ENCODE measurements at regions not wholly inside any gene's neighbourhood (a gene's known extent, or its start where the extent isn't known, plus 50 kb on each side); places are given as distances from the start of the nearest gene placed in this dataset.

- DNase-seq (no peak), ATAC-seq (no peak)
- Mint-ChIP-seq H3K27ac (no peak overlapping the region), H3K4me3 (no peak overlapping the region), H3K36me3 (ENCODE audit: low read depth) (no peaks in the 10 kb centered on the region), H3K4me1 (no peaks in the 10 kb centered on the region), H3K27me3 (peaks cover 5% of the 10 kb centered on the region), H3K9me3 (ENCODE audit: low read depth) (no peaks in the 10 kb centered on the region)
- POLR2A ChIA-PET = no interaction called here
- CTCF ChIA-PET = interaction anchor here (0.5 kb wide), 1 partner anchor 42 kb away, joined by 3 read pairs; no protein-coding TSS in a partner anchor
- intact Hi-C loops (cut with DNase I, micrococcal nuclease) = no loop called here
These were observed 102.0 kb upstream of the LSM6 start for GRCh38 chr4:146073517-146073916.

DNA sequence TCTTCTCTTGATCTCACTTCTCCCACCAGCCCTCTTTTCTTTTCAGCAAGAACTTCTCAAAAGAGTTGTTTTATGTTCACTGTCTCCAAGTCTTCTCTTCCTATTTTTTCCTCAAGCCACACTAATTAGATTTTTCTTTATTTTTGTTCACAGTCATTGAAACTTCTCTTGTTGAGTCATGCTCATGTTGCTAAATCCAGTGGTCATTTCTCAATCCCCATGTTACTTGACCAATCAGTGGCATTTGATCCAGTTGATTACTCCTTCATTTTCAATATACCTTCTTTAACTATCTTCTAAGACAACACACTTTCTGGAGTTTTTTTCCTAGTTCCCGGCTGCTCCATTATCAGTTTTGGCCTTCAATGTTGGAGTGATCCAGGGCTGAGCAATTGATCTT lies 103.1 kb upstream of the LSM6 start:
- Mint-ChIP-seq H3K27me3 (peaks cover 5% of the 10 kb centered on the region), H3K9me3 (ENCODE audit: low read depth) (no peaks in the 10 kb centered on the region), H3K36me3 (ENCODE audit: low read depth) (no peaks in the 10 kb centered on the region), H3K4me1 (no peaks in the 10 kb centered on the region), H3K27ac (no peak overlapping the region), H3K4me3 (no peak overlapping the region)
- DNase-seq (no peak), ATAC-seq (no peak)
- intact Hi-C loops (cut with DNase I, micrococcal nuclease) = no loop called here
- POLR2A ChIA-PET = no interaction called here
- CTCF ChIA-PET = no interaction called here

DNA sequence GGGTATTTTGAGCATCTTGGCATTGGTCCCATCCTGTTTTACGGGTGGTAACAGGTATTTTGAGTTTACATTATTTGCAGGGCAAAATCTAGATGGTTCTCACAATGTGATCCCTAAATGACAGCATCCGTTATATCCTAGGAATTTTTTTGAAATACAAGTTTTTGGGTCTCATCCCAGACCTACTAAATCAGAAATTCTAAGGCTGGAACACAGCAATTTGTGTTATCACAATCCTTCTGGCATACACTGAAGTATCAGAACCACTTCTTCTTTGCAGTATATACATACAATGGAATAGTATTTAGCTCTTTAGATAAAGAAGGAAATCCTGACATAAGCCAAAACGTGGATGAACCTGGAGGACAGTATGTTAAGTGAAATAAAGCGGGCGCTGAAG lies 104.1 kb upstream of the LSM6 start:
- no peaks in the 10 kb centered on the region for H3K36me3 Mint-ChIP-seq (ENCODE audit: low read depth)
- peaks cover 5% of the 10 kb centered on the region for H3K27me3 Mint-ChIP-seq

DNA sequence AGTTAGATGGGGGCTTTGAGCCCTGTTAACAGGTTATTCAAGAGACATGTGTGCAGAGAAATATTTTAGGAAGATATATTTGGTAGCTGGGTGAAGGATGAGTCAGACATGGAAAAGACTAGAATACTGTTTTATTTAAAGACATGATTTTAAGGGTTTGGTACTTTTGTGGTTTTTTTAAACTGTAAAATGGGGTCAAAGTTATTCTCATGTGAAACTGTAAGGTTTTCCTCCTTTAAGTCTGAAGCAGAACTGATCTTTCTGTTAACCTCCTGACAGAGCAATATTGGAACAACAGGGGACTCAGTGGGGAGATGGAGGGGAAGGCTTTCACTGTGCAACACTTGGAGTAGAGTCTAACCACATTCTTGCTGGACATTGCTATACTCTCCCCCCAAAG lies 112.4 kb upstream of the LSM6 start:
- Mint-ChIP-seq H3K4me1 (no peaks in the 10 kb centered on the region), H3K4me3 (no peak overlapping the region), H3K9me3 (ENCODE audit: low read depth) (no peaks in the 10 kb centered on the region), H3K36me3 (ENCODE audit: low read depth) (no peaks in the 10 kb centered on the region), H3K27ac (no peak overlapping the region), H3K27me3 (peaks cover 8% of the 10 kb centered on the region)
- ATAC-seq = no peak
- intact Hi-C loops (cut with DNase I, micrococcal nuclease) = no loop called here
- CTCF ChIA-PET = no interaction called here
- POLR2A ChIA-PET = no interaction called here
- DNase-seq = no peak

More for the DNA sequence above, 104.1 kb upstream of the LSM6 start:
- Mint-ChIP-seq H3K9me3 (ENCODE audit: low read depth) (no peaks in the 10 kb centered on the region), H3K27ac (no peak overlapping the region), H3K4me3 (no peak overlapping the region), H3K4me1 (no peaks in the 10 kb centered on the region)
- ATAC-seq = no peak
- ChIA-PET CTCF (no interaction called here), POLR2A (no interaction called here)
- intact Hi-C loops (cut with DNase I, micrococcal nuclease) = no loop called here
- DNase-seq = no peak

DNA sequence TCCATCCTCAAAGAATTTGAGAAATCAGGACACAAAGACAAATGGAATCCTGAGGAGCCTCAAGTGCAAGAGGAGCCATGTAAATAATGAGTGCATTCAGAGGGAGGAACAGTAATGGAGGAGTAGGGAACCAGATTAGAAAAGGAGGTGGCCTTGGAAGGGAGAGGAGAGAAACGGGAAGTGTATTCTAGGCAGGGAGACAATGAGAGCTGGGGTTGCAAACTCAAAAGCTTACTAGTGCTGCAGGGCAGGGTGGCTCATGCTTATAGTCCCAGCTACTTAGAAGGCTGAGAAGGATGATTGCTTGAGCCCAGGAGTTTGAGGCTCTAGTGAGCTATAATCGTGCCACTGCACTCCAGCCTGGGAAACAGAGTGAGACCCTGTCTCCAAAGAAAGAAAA lies 113.2 kb upstream of the LSM6 start:
- DNase-seq (no peak), ATAC-seq (no peak)
- Mint-ChIP-seq H3K27ac (no peak overlapping the region), H3K27me3 (peaks cover 8% of the 10 kb centered on the region), H3K36me3 (ENCODE audit: low read depth) (no peaks in the 10 kb centered on the region), H3K4me1 (no peaks in the 10 kb centered on the region), H3K4me3 (no peak overlapping the region), H3K9me3 (ENCODE audit: low read depth) (no peaks in the 10 kb centered on the region)
- intact Hi-C loops (cut with DNase I, micrococcal nuclease) = no loop called here
- ChIA-PET CTCF (no interaction called here), POLR2A (no interaction called here)

- intact Hi-C loops (cut with DNase I, micrococcal nuclease) = no loop called here
- Mint-ChIP-seq H3K9me3 (ENCODE audit: low read depth) (no peaks in the 10 kb centered on the region), H3K27ac (no peak overlapping the region), H3K4me1 (no peaks in the 10 kb centered on the region), H3K4me3 (no peak overlapping the region), H3K27me3 (peaks cover 8% of the 10 kb centered on the region), H3K36me3 (ENCODE audit: low read depth) (no peaks in the 10 kb centered on the region)
- no peak for ATAC-seq
- DNase-seq = no peak
- CTCF ChIA-PET = no interaction called here
- POLR2A ChIA-PET = no interaction called here
These were observed 113.7 kb upstream of the LSM6 start for GRCh38 chr4:146061610-146062334.

GRCh38 chr4:146059865-146060264 lies 115.7 kb upstream of the LSM6 start:
- no peak overlapping the region for H3K4me3 Mint-ChIP-seq
- H3K36me3 Mint-ChIP-seq (ENCODE audit: low read depth) = no peaks in the 10 kb centered on the region
- H3K4me1 Mint-ChIP-seq = no peaks in the 10 kb centered on the region
- ChIA-PET CTCF (interaction anchor here (0.7 kb wide), 1 partner anchor 409 kb away, joined by 3 read pairs; no protein-coding TSS in a partner anchor), POLR2A (interaction anchor here (0.6 kb wide), 1 partner anchor 253 kb away, joined by 3 read pairs; no protein-coding TSS in a partner anchor)
- ATAC-seq (peak; percentile 36), DNase-seq (no peak)
- no peaks in the 10 kb centered on the region for H3K9me3 Mint-ChIP-seq (ENCODE audit: low read depth)
- H3K27ac Mint-ChIP-seq = no peak overlapping the region
- intact Hi-C loops (cut with DNase I, micrococcal nuclease) = no loop called here
- peaks cover 8% of the 10 kb centered on the region for H3K27me3 Mint-ChIP-seq

GRCh38 chr4:146059151-146059550 lies 116.4 kb upstream of the LSM6 start:
- Mint-ChIP-seq H3K36me3 (ENCODE audit: low read depth) (no peaks in the 10 kb centered on the region), H3K4me3 (no peak overlapping the region)
- ATAC-seq = no peak

GRCh38 chr4:146058531-146058930 lies 117.0 kb upstream of the LSM6 start:
- H3K4me1 Mint-ChIP-seq = no peaks in the 10 kb centered on the region
- ChIA-PET CTCF (no interaction called here), POLR2A (no interaction called here)
- no peak overlapping the region for H3K4me3 Mint-ChIP-seq
- H3K27me3 Mint-ChIP-seq = peaks cover 8% of the 10 kb centered on the region
- H3K9me3 Mint-ChIP-seq (ENCODE audit: low read depth) = no peaks in the 10 kb centered on the region
- H3K36me3 Mint-ChIP-seq (ENCODE audit: low read depth) = no peaks in the 10 kb centered on the region
- H3K27ac Mint-ChIP-seq = no peak overlapping the region
- DNase-seq (no peak), ATAC-seq (no peak)
- intact Hi-C loops (cut with DNase I, micrococcal nuclease) = no loop called here

More at GRCh38 chr4:146059151-146059550, 116.4 kb upstream of the LSM6 start:
- Mint-ChIP-seq H3K27me3 (peaks cover 8% of the 10 kb centered on the region), H3K9me3 (ENCODE audit: low read depth) (no peaks in the 10 kb centered on the region), H3K27ac (no peak overlapping the region), H3K4me1 (no peaks in the 10 kb centered on the region)
- intact Hi-C loops (cut with DNase I, micrococcal nuclease) = no loop called here
- ChIA-PET CTCF (interaction anchor here (0.7 kb wide), 1 partner anchor 408 kb away, joined by 3 read pairs; no protein-coding TSS in a partner anchor), POLR2A (no interaction called here)
- DNase-seq = no peak

DNA sequence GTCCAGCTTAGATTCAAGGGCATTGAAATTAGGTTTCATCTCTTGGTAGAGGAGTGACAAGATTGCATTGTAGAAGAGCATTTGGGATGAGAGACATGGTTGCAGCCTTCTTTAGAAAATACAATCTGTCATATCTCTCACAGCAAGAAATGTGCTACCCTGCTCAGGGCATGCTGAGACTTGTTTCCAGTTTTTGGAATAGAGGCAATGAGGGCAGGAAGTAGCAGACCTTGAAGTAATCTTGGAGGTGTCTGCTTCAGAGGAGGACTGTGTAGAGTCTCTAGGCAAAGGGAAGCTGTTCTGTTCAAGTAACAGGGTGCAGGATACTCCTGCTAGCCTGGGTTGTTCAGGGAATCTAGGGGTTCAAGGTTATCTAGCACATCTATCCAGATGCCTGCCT lies 116.1 kb upstream of the ZNF827 start:
- no peak overlapping the region for H3K4me3 Mint-ChIP-seq
- POLR2A ChIA-PET = no interaction called here
- H3K4me1 Mint-ChIP-seq = no peaks in the 10 kb centered on the region
- intact Hi-C loops (cut with DNase I, micrococcal nuclease) = no loop called here
- no peak overlapping the region for H3K27ac Mint-ChIP-seq
- H3K27me3 Mint-ChIP-seq = no peaks in the 10 kb centered on the region
- CTCF ChIA-PET = no interaction called here
- DNase-seq (no peak), ATAC-seq (no peak)
- H3K9me3 Mint-ChIP-seq (ENCODE audit: low read depth) = no peaks in the 10 kb centered on the region
- no peaks in the 10 kb centered on the region for H3K36me3 Mint-ChIP-seq (ENCODE audit: low read depth)

GRCh38 chr4:146053891-146054290 lies 115.3 kb upstream of the ZNF827 start:
- intact Hi-C loops (cut with DNase I, micrococcal nuclease) = no loop called here
- ChIA-PET POLR2A (no interaction called here), CTCF (no interaction called here)
- no peak for DNase-seq
- Mint-ChIP-seq H3K27me3 (no peaks in the 10 kb centered on the region), H3K27ac (no peak overlapping the region), H3K4me3 (no peak overlapping the region), H3K36me3 (ENCODE audit: low read depth) (no peaks in the 10 kb centered on the region), H3K4me1 (no peaks in the 10 kb centered on the region), H3K9me3 (ENCODE audit: low read depth) (no peaks in the 10 kb centered on the region)
- no peak for ATAC-seq

DNA sequence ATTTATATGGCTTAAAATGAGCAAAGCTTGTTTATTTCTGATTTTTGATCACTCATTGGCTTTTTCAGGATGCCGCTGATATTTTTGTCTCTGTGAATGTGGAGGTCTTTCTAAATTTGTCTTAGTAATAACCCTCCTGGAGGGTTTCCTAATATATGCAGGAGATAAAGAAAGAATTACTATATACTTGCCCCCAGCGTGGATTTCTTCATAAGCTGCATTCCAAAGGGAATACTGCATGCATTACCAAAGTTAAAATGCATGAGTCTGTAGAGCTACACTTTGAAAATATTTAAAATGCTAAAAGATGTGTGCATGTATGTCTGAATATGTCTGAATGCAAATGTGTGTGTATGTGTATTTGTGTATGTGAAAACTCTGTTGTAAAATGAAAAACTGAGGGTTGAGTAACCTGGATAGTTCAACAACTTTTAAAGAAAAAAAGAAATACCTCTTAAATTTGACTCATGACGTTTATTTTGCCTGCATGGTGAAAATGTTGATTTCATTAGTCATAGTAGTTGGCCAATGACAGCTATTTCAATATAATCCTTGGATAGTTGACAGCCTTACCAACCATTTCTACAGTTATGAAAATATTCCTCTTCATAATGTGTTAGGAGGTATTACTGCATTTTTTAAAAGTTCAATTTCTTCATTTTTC lies 113.2 kb upstream of the ZNF827 start:
- Mint-ChIP-seq H3K9me3 (ENCODE audit: low read depth) (peaks cover 4% of the 10 kb centered on the region), H3K36me3 (ENCODE audit: low read depth) (no peaks in the 10 kb centered on the region), H3K27me3 (peaks cover 4% of the 10 kb centered on the region), H3K4me1 (no peaks in the 10 kb centered on the region), H3K27ac (no peak overlapping the region), H3K4me3 (no peak overlapping the region)
- intact Hi-C loops (cut with DNase I, micrococcal nuclease) = no loop called here
- DNase-seq = no peak
- ChIA-PET CTCF (no interaction called here), POLR2A (no interaction called here)
- ATAC-seq = no peak
